GM19324 (cell line): ENCODE measurements at regions not wholly inside any gene's neighbourhood (a gene's known extent, or its start where the extent isn't known, plus 50 kb on each side); places are given as distances from the start of the nearest gene placed in this dataset.

ENCODE experiments used
- ATAC-seq: cut with Tn5 transposase; IDR thresholded peaks from one replicate; pipeline ENCODE4 v1.9.1; 2021; ENCODE audit warnings: mild to moderate bottlenecking, moderate library complexity; ENCODE audit not compliant: unreplicated experiment, low FRiP score

DNA sequence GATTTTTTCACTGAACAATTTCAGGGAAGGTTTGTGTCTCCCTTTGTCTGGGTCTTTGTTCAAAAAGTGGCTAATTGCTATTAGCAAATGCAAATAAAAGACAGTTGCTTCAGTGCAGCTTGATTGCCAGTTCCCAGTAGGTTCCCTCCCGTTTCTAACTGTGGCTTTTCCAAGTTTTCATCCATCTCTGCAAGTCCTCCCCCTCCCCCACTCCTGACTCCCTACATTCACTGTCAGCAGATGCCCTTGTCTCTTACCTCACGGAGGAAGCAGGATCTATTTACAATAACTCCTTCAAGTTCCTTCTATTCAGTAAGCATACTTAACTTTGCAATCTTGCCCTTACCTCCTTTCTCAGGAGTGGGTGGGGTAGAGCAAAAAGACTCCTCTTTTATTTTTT lies 55.4 kb upstream of the SCEL start:
- no peak for ATAC-seq

DNA sequence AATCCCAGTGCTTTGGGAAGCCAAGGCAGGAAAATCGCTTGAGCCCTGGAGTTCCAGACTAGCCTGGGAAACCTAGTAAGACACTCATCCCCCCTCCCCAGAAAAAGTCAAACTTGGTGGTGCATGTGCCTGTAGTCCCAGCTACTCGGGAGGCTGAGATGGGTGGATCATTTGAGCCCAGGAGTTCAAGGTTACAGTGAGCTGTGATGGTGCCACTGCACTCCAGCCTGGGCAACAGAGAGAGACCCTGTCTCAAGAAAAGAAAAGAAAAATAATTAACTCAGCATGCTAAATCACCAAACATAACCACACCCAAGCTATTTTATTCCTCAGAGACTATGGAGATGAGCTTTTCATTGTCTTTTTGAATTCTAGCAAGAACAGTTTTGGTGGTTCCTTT lies 56.2 kb upstream of the SCEL start:
- ATAC-seq = no peak

DNA sequence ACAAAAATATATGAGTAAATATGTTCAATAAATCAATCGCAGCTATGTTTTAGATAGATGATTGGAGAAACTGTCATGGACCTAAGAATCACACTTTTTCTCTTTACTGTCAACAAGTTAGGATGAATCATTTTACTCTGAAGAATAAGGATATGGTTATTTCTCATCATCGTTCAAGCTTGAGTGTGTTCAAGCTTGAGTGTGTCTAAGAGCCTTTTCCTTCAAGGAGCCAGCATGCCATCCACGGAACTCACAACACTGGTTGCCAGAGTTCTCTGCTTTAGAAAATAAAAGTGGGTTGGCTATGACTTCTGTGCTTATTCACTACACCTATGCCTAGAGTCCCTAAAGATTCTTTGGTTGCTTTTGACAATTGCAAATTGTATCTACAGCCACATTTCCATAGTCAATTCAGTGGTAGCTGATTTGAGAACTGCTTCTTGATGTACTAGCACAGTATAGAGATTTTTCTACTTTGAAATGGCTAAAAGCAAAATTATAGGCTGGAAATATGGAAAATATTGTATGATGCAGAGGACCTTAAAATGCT lies 58.1 kb upstream of the SCEL start:
- ATAC-seq = no peak

DNA sequence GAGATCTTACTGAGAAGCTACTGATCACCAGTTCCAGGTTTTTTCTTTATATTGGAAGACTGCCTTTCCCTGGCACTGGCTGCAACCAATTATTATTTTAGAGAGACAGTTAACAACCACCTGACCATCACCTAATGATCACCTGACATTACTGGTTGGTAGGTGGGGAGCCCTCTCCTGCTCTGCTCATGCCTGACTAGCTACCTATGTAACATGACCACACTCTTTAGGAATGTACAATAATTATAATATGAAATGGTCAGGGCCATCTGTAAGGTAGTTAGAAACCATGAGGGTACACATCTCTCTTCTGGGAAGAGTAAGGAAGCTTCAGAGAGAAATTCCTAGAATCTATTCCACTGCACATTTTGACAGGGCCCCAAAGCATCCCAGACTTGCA lies 59.0 kb upstream of the SCEL start:
- ATAC-seq = no peak

DNA sequence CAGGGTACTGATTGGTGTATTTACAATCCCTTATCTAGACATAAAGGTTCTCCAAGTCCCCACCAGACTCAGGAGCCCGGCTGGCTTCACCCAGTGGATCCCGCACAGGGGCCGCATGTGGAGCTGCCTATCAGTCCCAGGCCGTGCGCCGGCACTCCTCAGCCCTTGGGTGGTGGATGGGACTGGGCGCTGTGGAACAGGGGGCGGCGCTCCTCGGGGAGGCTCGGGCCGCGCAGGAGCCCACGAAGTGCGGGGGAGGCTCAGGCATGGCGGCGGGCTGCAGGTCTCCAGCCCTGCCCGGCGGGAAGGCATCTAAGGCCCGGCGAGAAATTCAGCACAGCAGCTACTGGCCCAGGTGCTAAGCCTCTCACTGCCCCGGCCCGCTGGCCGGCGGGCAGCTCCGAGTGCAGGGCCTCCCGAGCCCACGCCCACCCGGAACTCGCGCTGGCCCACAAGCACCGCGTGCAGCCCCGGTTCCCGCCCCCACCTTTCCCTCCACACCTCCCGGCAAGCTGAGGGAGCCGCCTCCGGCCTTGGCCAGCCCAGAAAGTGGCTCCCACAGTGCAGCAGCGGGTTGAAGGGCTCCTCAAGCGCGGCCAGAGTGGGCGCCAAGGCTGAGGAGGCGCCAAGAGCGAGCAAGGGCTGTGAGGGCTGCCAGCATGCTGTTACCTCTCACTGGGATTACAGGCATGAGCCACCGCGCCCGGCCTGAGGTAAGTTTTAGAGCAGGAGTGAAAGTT lies 60.0 kb upstream of the SCEL start:
- ATAC-seq = no peak

DNA sequence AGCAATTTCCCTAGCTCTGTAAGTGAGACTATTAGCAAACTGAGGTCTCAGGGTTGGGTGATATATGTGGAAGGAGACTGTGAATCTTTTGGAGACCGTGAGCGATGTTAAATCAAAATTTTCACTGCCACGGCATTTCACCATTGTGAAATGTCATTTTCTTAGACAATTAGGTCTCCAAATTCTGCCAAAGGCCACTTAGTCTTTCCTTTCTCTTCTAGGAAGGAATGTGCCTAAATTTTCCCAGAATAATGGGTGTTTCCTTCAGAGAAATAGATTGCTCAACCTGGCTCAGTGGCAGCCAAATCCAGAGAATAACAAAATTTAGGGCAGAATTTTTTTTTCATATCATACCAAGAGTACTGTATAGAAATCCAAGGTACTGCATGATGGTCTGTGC lies 64.5 kb upstream of the SCEL start:
- no peak for ATAC-seq

DNA sequence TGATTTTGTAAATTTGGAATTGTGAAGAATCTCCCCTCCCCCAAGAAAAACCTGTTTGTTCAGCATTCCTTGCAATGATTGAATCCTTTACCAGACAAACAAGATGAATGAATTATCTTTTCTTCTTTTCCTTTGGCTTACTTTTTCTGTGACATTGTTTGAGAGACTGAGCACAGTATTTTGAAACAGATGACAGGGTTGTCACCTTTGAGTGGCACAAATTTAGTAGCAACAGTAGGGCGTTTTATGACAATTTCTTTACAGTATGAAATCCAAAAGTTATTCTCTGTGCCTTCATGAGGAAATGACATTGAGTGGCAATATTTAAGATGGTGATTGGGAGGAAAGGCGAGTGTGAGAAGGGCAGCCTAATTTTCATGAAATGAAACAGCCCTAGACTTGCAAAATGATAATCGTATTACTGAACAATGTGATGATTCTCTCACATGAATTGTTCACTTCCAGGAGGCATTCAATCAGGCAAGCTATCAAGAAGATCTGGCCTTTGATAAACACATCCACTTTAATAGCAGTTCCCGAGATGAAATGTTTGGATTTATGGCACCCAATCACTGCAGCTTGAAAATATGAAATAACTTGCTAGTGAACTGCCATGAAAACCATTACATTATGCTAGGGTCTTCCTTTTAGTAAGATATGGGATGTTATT lies 68.6 kb upstream of the SCEL start:
- ATAC-seq = no peak

DNA sequence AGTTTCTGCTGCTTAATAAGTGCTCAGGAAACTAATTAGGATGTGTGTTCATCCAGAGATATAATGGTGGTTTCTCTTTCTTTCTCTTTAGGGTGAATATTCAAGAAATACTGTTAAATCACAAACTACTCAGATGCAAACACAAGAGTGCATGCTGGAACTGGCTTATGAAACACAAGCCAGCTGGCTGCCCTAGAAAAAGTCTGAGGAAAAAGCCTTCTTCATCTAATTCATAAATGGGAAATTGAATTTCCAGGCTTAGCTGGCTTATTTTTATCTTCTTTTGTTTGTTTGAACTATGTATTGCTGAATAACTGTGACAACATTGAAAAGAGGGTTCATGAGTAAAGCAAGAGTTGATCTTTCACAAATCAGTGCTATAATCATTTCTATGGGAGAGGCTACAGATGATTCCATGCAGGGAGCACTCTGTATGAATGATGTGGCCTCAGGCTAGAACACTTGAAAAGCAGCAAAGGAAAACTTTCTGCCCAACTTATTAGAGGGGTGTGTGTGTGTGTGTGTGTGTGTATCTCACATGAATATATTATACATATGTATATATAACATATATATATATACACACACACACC lies 69.8 kb upstream of the SCEL start:
- no peak for ATAC-seq

DNA sequence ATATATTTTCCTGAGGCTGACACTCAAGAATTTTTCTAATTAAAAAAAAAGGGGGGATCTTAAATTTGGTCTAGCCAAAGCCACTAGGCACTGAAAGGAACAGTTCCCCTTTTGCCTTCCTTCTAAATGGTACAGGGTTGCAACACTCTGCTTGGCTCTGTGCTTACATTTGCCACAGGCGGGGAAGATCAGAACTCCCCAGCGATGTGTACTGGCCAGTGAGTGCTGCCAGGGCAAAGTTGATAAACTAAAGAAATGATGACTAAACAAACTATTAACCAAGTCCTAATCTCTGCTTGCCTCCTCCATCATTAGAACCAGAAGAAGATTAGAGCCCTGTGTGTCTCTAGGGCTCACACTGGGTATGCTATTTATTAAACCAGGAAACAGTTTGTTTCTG lies 75.3 kb upstream of the SCEL start:
- peak; percentile 91 for ATAC-seq

DNA sequence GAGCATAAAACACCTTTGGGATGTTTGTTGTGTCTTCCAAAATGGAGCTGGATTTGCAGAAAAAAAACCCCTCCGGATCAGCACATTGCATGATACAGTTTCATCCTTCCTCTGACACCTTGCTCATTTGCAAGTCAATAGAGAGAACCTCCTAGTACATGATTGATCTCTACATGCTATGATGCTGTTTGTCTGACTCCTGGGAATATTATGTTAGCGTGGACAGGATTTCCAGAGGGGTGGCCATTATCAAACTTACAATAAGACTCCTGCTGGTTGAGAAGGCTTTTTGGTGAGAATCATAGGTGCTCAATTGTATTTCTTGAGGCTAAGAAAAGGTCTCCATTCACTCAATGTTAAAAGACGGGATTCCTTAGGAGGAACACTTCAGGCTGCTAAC lies 75.9 kb upstream of the SCEL start:
- ATAC-seq = no peak

DNA sequence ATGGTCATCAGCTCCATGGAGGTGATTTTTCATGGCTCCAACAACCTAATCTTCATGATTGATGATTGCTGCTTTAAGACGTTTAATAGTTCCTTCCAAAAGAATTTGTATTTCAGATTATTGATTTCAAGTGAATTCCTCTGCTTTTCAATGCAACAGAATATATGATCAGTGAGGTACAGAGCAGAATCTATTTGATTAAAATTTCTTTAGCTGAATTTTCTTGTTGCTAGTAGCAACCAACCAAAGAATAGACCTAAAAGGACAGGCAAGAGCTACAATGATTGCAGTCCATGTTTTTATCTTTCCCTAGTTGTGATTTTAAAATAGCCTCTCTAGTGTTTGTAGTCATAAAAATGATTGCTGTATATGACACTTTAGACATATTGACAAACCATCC lies 76.8 kb upstream of the SCEL start:
- no peak for ATAC-seq

DNA sequence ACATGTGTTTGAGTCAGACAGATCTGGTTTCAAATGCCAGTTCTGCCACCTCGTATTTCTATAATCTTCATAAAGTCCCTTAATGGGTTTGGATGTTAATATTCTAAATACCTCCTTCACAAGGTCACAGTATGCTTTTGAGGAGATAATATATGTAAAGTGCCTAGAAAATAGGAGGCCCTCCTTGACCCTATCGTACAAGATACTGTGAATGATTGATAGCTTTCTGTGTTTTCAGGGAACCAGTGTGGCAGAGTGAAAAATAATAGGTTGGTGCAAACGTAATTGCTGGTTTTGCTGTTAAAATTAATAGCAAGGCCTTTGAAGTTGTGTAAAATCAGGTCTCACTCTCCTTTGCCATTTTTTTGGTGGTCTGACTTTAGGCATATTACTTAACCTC lies 77.5 kb upstream of the SCEL start:
- ATAC-seq = no peak

DNA sequence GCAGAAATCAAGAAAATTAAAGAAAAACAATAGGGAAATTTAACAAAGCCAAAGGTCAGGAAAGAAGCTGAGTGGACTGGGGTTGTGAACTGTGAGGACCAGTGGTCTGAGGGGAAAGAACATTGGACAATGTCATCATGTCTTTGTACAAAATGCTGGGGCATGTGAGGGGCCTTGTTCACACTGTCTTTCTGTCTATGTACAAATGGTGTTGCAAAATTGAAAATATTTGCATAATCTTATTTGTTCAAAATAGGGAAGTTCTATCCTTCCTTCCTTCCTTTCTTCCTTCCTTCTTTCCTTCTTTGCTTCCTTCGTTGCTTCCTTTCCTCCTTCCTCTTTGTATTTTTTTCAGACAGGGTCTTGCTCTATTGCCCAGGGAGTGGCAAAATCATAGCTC lies 79.2 kb upstream of the SCEL start:
- ATAC-seq = no peak

DNA sequence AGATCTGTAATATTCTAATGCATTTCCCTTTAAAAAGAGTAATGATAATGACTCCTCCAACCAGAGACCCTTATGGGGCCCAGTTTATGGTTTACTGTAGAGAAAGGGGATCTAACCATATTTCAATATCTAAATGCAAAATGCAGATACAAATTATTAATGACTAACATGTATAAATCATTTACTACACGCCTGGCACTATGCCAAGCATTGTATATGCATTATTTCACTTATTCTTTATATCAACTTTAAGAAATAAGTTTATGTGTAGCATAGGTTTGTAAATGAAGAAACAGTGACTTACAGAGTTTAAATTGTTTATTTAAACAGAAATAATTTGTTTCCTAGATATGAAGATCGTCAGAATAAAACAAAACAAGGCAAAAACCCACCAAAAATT lies 86.2 kb upstream of the SCEL start:
- ATAC-seq = no peak

DNA sequence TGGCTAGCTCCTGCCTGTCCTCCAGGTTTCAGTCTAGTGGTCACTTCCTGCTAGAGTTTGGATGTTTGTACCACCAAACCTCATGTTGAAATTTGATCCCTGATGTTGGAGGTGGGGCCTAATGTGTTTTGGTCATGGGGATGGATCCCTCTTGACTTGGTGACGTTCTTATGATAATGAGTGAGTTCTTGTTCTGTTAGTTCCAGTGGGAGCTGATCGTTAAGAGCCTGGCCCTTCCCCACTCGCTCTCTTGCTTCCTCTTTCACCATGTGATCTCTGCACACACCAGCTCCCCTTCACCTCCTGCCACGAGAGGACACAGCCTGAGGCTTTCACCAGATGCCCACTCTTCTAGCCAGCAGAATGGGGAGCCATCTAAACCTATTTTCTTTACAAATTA lies 86.8 kb upstream of the SCEL start:
- ATAC-seq = no peak

DNA sequence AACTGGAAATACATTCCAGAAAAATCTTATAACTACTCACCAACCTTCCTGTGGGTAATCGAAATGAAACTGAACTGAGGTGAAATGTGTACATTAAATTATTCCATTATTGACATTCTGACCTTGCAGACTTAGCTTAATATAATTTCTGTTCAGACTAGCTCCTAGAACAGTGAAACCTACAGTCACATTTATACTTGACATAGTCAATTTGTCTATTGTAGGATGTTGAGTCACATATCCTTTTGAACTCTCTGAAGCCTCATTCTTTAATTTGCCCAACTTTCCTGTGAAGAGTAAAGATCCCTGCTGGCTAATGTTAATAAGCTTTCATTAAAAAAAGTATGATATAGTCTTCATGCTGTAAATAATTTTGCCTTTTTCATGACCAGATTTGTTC lies 92.0 kb upstream of the SCEL start:
- no peak for ATAC-seq

DNA sequence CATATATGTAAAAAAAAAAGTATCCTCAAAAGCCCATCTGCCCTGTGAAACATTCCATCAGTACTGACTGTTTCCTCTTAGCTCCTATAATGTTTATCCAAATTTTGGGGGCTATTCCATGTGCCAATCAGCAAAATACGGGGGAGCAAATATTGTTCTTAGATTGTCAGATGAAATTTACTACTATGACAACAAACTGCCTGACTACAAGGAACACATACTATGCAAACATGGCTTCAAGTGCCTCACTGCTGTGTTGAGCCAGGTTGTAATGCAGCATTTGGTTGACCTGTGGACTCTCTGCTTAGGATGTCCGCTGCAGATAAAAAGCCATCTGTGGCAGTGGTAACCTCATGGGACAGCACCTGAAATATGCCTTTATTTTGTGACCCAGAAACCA lies 98.2 kb upstream of the SCEL start:
- no peak for ATAC-seq

DNA sequence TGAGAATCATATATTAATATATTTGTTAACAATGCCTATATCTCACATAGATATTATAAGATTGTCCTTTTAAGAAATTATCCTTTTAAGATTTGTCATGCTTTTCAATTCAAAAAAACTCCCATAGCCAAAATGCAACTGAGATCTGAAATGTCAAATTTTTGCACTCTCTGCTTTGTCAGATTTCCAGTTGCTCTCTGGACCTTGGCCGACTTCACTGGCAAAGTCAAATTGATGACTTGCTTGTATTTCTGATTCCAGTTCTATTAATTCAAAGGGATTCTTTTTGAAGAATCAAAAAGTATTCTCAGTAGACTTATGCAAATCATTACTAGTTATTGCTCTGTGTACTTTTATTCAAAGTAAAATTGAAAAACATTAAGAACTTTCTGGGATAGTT lies 101.2 kb upstream of the SCEL start:
- no peak for ATAC-seq

DNA sequence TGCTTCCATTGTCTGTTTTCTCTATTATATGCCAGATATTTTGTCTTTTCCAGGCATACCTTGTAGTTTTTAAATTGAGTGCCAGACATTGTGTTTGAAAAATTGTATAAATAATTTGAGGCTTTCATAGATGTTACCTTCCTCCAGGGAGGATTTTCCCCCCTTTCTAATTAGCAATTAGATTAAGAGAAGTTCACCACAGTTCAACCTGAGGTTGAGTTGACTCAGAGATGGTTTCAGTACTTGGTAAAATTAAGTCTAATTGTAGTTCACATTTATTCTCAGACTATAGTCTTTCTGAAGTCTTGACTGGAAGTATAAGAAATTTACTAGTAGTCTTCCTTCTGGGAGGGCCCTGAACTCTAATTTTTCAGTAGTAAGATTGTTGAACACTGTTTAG lies 104.1 kb upstream of the SCEL start:
- ATAC-seq = no peak

DNA sequence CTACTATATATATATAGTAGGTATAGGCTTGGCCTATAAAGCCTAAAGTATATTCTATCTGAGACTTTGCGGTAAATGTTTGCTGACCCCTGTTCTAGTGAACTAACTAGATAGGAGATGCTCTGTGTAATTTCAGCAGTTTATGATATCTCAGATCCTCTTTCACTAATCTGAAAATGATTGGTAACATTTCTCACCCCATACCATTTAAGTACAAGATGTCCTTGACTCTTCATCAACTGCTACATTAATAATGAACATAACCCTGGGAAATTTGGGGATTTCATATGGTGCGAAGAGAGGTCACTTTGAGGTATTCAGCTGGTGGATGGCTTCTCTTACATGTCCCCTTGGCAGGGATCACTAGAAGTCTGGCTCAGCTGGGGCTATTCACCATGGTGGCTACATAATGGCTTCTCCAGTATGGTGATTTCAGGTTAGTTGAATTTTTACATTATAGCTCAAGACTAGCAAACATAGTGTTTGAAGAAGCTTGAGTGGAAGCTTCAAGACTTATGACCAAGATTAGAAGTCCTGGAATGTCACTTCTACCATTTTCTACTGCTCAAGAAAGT lies 103.6 kb upstream of the MYCBP2 start:
- ATAC-seq = no peak

DNA sequence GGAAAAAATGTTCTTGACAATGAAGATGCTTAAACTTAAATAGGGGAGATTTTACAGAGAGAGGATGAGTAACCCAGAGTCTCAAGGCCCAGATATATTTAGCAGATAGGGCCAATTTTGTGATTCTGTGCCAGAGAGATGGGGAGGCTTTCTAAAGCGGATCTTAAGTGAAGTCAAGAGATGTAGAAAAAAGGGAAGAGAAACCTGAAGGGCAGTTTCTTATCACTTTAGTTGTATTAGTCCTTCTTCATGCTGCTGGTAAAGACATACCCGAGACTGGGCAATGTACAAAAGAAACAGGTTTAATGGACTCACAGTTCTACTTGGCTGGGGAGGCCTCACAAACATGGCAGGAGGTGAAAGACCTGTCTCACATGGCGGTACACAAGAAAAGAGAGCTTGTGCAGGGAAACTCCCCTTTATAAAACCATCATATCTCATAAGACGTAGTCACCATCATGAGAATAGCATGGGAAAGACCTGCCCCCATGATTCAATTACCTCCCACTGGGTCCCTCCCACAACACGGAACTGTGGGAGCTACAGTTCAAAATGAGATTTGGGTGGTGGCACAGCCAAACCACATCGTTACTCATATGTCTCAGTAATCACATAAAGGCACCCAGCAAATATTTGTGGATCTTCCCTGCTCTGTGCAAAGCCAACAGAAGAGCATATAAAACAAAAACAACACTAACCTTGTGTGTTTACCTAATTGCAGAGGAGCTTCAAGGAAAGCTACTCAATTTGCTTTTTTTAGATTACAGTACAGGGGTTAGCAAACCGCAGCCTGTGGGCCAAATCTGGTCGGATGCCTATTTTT lies 102.6 kb upstream of the MYCBP2 start:
- peak; percentile 83 for ATAC-seq
